K562 (cell line): ENCODE measurements at regions not wholly inside any gene's neighbourhood (a gene's known extent, or its start where the extent isn't known, plus 50 kb on each side); places are given as distances from the start of the nearest gene placed in this dataset.

Source experiments
- ATAC-seq: fragments of 200-7000 bp; cut with Tn5 transposase; 3 replicates; pipeline ENCODE4 v1.9.1; 2020; ENCODE audit warnings: moderate library complexity
- BruUV-seq: library from RNA; stranded (reverse); fragments of 400-500 nt; replicated peaks from 2 replicates; lab custom pipeline; 2021; lab: Mats Ljungman, UMichigan
- CTCF ChIA-PET: fragments of 300-600 bp; formaldehyde crosslinking; extraction: SDS; loops from one replicate; lab custom pipeline; 2021; ENCODE audit warnings: low intra/inter-chr PET ratio; lab: Yijun Ruan, JAX
- POLR2A ChIA-PET: fragments of 300-600, 350-650 bp; sonication (Branson Sonifier 250); formaldehyde crosslinking; extraction: SDS; loops from one replicate; lab custom pipeline; 2021; ENCODE audit warnings: antibody characterized with exemption, inconsistent platforms; lab: Yijun Ruan, JAX
- DNase-seq, 4 experiments: peaks; one replicate each; pipeline versions ENCODE4 v3.0.0 to v3.0.0-alpha.2; 2011 to 2018; ENCODE audit warnings: low spot score in 3 of 4, mixed read lengths in 3 of 4; ENCODE audit errors: extremely low read depth in 1 of 4
- FAIRE-seq: peaks from 2 replicates; lab custom pipeline; 2011; peaks lifted over from hg19 to GRCh38; lab: Jason Lieb, UNC
- H2AFZ ChIP-seq: 2 replicates; pipeline ENCODE4 v1.6.0; 2011; ENCODE audit warnings: low read depth, low read length, control low read depth, inconsistent platforms
- H3K27ac ChIP-seq: fragments of 200-600 bp; 3 replicates; pipeline ENCODE4 v1.8.0; 2011; ENCODE audit warnings: low read depth, mild to moderate bottlenecking, control low read depth, inconsistent platforms, low read length, moderate library complexity, mixed read lengths; ENCODE audit errors: extremely low read depth
- H3K27me3 ChIP-seq, 2 experiments: fragments of 300-600 bp in 1 of 2; 2 replicates in 1 of 2; 3 replicates in 1 of 2; pipeline versions ENCODE4 v1.6.0 to v1.8.0; 2011; ENCODE audit warnings: inconsistent platforms in 2 of 2, low read length in 2 of 2, mild to moderate bottlenecking in 1 of 2, mixed read lengths in 1 of 2, moderate library complexity in 1 of 2; ENCODE audit not compliant: control insufficient read depth in 2 of 2, insufficient read depth in 2 of 2
- H3K36me3 ChIP-seq: fragments of 300-600 bp; 3 replicates; pipeline ENCODE4 v1.8.0; 2011; ENCODE audit warnings: mild to moderate bottlenecking, low read length, inconsistent platforms; ENCODE audit not compliant: control insufficient read depth, insufficient read depth
- H3K4me1 ChIP-seq, 2 experiments: fragments of 200-600 bp in 1 of 2; replicated peaks in 1 of 2; 2 replicates in 1 of 2; 3 replicates in 1 of 2; pipeline versions ENCODE4 v1.5.1 to v1.8.0; 2011; ENCODE audit warnings: inconsistent platforms in 2 of 2, low read length in 2 of 2, mild to moderate bottlenecking in 1 of 2, mixed read lengths in 1 of 2, moderate library complexity in 1 of 2; ENCODE audit not compliant: control insufficient read depth in 2 of 2, insufficient read depth in 2 of 2
- H3K4me2 ChIP-seq: 2 replicates; pipeline ENCODE4 v1.6.1; 2011; ENCODE audit warnings: low read length, control low read depth, inconsistent platforms, mixed read lengths; ENCODE audit not compliant: insufficient read depth
- H3K4me3 ChIP-seq: fragments of 200-600 bp; sonication (generic), shearing (Covaris generic); 2 replicates; pipeline ENCODE4 v1.5.1; 2016; ENCODE audit warnings: control low read depth, inconsistent platforms
- H3K79me2 ChIP-seq: fragments of 200-600 bp; 3 replicates; pipeline ENCODE4 v1.8.0; 2011; ENCODE audit warnings: low read length, inconsistent platforms; ENCODE audit not compliant: control insufficient read depth, insufficient read depth
- H3K9ac ChIP-seq, 2 experiments: 2 replicates each; pipeline versions ENCODE4 v1.6.0 to v1.6.1; 2011; ENCODE audit warnings: low read depth in 2 of 2, low read length in 2 of 2, control low read depth in 1 of 2, inconsistent platforms in 1 of 2, mild to moderate bottlenecking in 1 of 2, mixed read lengths in 1 of 2; ENCODE audit not compliant: insufficient read depth in 1 of 2
- H3K9me1 ChIP-seq: one replicate; pipeline ENCODE4 v1.6.0; 2011; ENCODE audit warnings: inconsistent platforms, mild to moderate bottlenecking, low read length, moderate library complexity; ENCODE audit not compliant: control insufficient read depth, insufficient read depth
- H3K9me3 ChIP-seq: replicated peaks from 2 replicates; pipeline ENCODE4 v1.5.1; 2011; ENCODE audit warnings: low read depth, low read length, inconsistent platforms; ENCODE audit not compliant: control insufficient read depth, insufficient read depth
- H4K20me1 ChIP-seq: replicated peaks from 2 replicates; pipeline ENCODE4 v1.6.1; 2011; ENCODE audit warnings: low read length, inconsistent platforms, mixed read lengths; ENCODE audit not compliant: control insufficient read depth, insufficient read depth
- BCLAF1 ChIP-seq, 2 experiments: fragments of 450-650 bp in 1 of 2; IDR thresholded peaks; 2 replicates each; pipeline ENCODE4 v1.6.1; 2011 to 2017; ENCODE audit warnings: low read depth in 2 of 2, antibody characterized with exemption in 1 of 2, borderline replicate concordance in 1 of 2, low read length in 1 of 2, mild to moderate bottlenecking in 1 of 2, mixed read lengths in 1 of 2; ENCODE audit not compliant: control insufficient read depth in 1 of 2
- ELF1 ChIP-seq: fragments of 200-800 bp; sonication (Bioruptor generic); IDR thresholded peaks from 2 replicates; pipeline ENCODE4 v1.6.1; 2016; ENCODE audit warnings: missing genetic modification characterization, missing compliant biosample characterization
- HBP1 ChIP-seq: fragments of 450-650 bp; formaldehyde crosslinking; IDR thresholded peaks from 2 replicates; pipeline ENCODE4 v1.4.0; 2022; ENCODE audit warnings: missing genetic modification characterization
- MAX ChIP-seq: sonication (generic); formaldehyde crosslinking; IDR thresholded peaks from 2 replicates; pipeline ENCODE4 v1.9.0; 2022; ENCODE audit warnings: mild to moderate bottlenecking, missing genetic modification reagents
- MED1 ChIP-seq: sonication (generic); formaldehyde crosslinking; IDR thresholded peaks from 2 replicates; pipeline ENCODE4 v1.8.1; 2023; ENCODE audit warnings: missing genetic modification reagents, borderline replicate concordance
- YBX1 ChIP-seq: fragments of 450-650 bp; IDR thresholded peaks from 2 replicates; pipeline ENCODE4 v1.7.1; 2016; ENCODE audit warnings: mild to moderate bottlenecking
- ZHX1 ChIP-seq: fragments of 150-350 bp; conservative IDR thresholded peaks from 2 replicates; pipeline ENCODE4 v1.6.1; 2014; ENCODE audit warnings: low read length
- WGBS: fragments of 100-300 bp; shearing (Covaris generic); methylation state at CpG from one replicate; pipeline ENCODE4 v1.1.6; 2016; ENCODE audit warnings: low coverage, mixed read lengths; ENCODE audit not compliant: insufficient coverage; ENCODE audit errors: missing lambda C conversion rate; 5-methylcytosine and 5-hydroxymethylcytosine counted together
- in situ Hi-C: fragments of 300-500 bp; cut with MboI; formaldehyde crosslinking; loops from 4 replicates; pipeline ENCODE4 v1.15.0; 2018; ENCODE audit warnings: inconsistent platforms, mixed read lengths
- intact Hi-C: fragments of 100-400 bp; cut with micrococcal nuclease; formaldehyde crosslinking; loops from 2 replicates; pipeline ENCODE4 v1.14.2; 2022

GRCh38 chr3:99324636-99325203, 313.7 kb upstream of the COL8A1 start:
- no peak for DNase-seq
- CTCF ChIA-PET, result no interaction called here
- H3K9me1 ChIP-seq, result no peaks in the 10 kb centered on the region
- H4K20me1 ChIP-seq, result no peaks in the 10 kb centered on the region
- H3K9ac ChIP-seq, result no peak overlapping the region
- H3K9me3 ChIP-seq, result no peaks in the 10 kb centered on the region
- in situ Hi-C loops, result no loop called here
- no peaks in the 10 kb centered on the region for H3K27me3 ChIP-seq
- H3K36me3 ChIP-seq, result no peaks in the 10 kb centered on the region
- BruUV-seq, result no TSS peak
- FAIRE-seq, result no peak
- 10% methylated on average over 2 of the region's 3 CpGs for WGBS
- H3K4me3 ChIP-seq, result no peak overlapping the region
- H3K4me2 ChIP-seq, result no peak overlapping the region
- no peak overlapping the region for H2AFZ ChIP-seq
- no peaks in the 10 kb centered on the region for H3K4me1 ChIP-seq
- H3K79me2 ChIP-seq, result no peaks in the 10 kb centered on the region
- TF ChIP-seq ZHX1, result no peak
- TF ChIP-seq, all 486 proteins: peak for 0
- POLR2A ChIA-PET, result no interaction called here
- ATAC-seq, result no peak
- intact Hi-C loops, result no loop called here
- H3K27ac ChIP-seq, result no peak overlapping the region

- ChIA-PET POLR2A (no interaction called here), CTCF (no interaction called here)
- no TSS peak for BruUV-seq
- in situ Hi-C loops, result no loop called here
- DNase-seq (no peak), ATAC-seq (no peak), FAIRE-seq (no peak)
- no peaks in the 10 kb centered on the region for H3K36me3 ChIP-seq
- H3K27me3 ChIP-seq, result no peaks in the 10 kb centered on the region
- H4K20me1 ChIP-seq, result no peaks in the 10 kb centered on the region
- no peak overlapping the region for H3K4me2 ChIP-seq
- no peaks in the 10 kb centered on the region for H3K9me3 ChIP-seq
- intact Hi-C loops, result no loop called here
- H3K27ac ChIP-seq, result no peak overlapping the region
- no peak overlapping the region for H3K9ac ChIP-seq
- no peaks in the 10 kb centered on the region for H3K4me1 ChIP-seq
- H3K9me1 ChIP-seq, result no peaks in the 10 kb centered on the region
- no peak overlapping the region for H2AFZ ChIP-seq
- H3K4me3 ChIP-seq, result no peak overlapping the region
- WGBS, result no CpG with 5 or more reads among the region's 1 CpG
- no peaks in the 10 kb centered on the region for H3K79me2 ChIP-seq
- TF ChIP-seq MAX (CRISPR knock-in tag), result no peak
- no peak for TF ChIP-seq YBX1
- TF ChIP-seq MED1 (CRISPR knock-in tag), result no peak
- no peak for TF ChIP-seq BCLAF1 (IDR thresholded peaks at IDR 0.05; ENCODE audit: borderline replicate concordance in 1 of 2, control insufficient read depth in 1 of 2, low read depth in 2 of 2, low read length in 1 of 2)
- no peak for TF ChIP-seq HBP1 (CRISPR knock-in tag)
- no peak for TF ChIP-seq ELF1 (tag)
These were observed 314.5 kb upstream of the COL8A1 start for GRCh38 chr3:99323940-99324339.
